ENCODE measurements at regions not wholly inside any gene's neighbourhood (a gene's known extent, or its start where the extent isn't known, plus 50 kb on each side); places are given as distances from the start of the nearest gene placed in this dataset.

- DNase-seq (ENCODE audit: low read depth) = peak; percentile 45
Measured at GRCh38 chr20:39876976-39877635, 811.9 kb downstream of the MAFB start.

GRCh38 chr20:39875492-39876110, 813.4 kb downstream of the MAFB start:
- DNase-seq (ENCODE audit: low read depth) = no peak

GRCh38 chr20:39874049-39874893, 814.8 kb downstream of the MAFB start:
- peak; percentile 78 for DNase-seq (ENCODE audit: low read depth)

GRCh38 chr20:39873286-39873685, 815.8 kb downstream of the MAFB start:
- DNase-seq (ENCODE audit: low read depth) = no peak

GRCh38 chr20:39871013-39871412, 818.0 kb downstream of the MAFB start:
- DNase-seq (ENCODE audit: low read depth) = no peak

GRCh38 chr20:39865446-39865845, 823.6 kb downstream of the MAFB start:
- DNase-seq (ENCODE audit: low read depth) = no peak

- DNase-seq (ENCODE audit: low read depth) = no peak
Measured at GRCh38 chr20:39862470-39862891, 826.6 kb downstream of the MAFB start.

GRCh38 chr20:39861381-39861780, 827.7 kb downstream of the MAFB start:
- no peak for DNase-seq (ENCODE audit: low read depth)

GRCh38 chr20:39857835-39858234, 831.2 kb downstream of the MAFB start:
- no peak for DNase-seq (ENCODE audit: low read depth)

- DNase-seq (ENCODE audit: low read depth) = no peak
Measured at GRCh38 chr20:39857187-39857586, 831.8 kb downstream of the MAFB start.

GRCh38 chr20:39855799-39856198, 833.2 kb downstream of the MAFB start:
- peak; percentile 17 for DNase-seq (ENCODE audit: low read depth)

- DNase-seq (ENCODE audit: low read depth) = no peak
Measured at GRCh38 chr20:39855056-39855455, 834.0 kb downstream of the MAFB start.

- peak; percentile 53 for DNase-seq (ENCODE audit: low read depth)
Measured at GRCh38 chr20:39853636-39854035, 835.4 kb downstream of the MAFB start.

- no peak for DNase-seq (ENCODE audit: low read depth)
Measured at GRCh38 chr20:39853050-39853449, 836.0 kb downstream of the MAFB start.

- DNase-seq (ENCODE audit: low read depth) = peak; percentile 13
Measured at GRCh38 chr20:39851459-39851858, 837.6 kb downstream of the MAFB start.

- DNase-seq (ENCODE audit: low read depth) = no peak
Measured at GRCh38 chr20:39850821-39851330, 838.2 kb downstream of the MAFB start.

GRCh38 chr20:39850246-39850645, 838.8 kb downstream of the MAFB start:
- no peak for DNase-seq (ENCODE audit: low read depth)

GRCh38 chr20:39849664-39850063, 839.4 kb downstream of the MAFB start:
- peak; percentile 87 for DNase-seq (ENCODE audit: low read depth)

GRCh38 chr20:39849171-39849570, 839.9 kb downstream of the MAFB start:
- DNase-seq (ENCODE audit: low read depth) = no peak

- DNase-seq (ENCODE audit: low read depth) = no peak
Measured at GRCh38 chr20:39839399-39840119, 849.5 kb downstream of the MAFB start.

GRCh38 chr20:39837561-39837960, 851.5 kb downstream of the MAFB start:
- DNase-seq (ENCODE audit: low read depth) = no peak

All from Daoy (cell line).